ENCODE measurements at regions not wholly inside any gene's neighbourhood (a gene's known extent, or its start where the extent isn't known, plus 50 kb on each side); places are given as distances from the start of the nearest gene placed in this dataset.

- TF ChIP-seq POLR2A (IDR thresholded peaks at IDR 0.05; ENCODE audit: low read length) (no peak), GATA1 (IDR thresholded peaks at IDR 0.05; ENCODE audit: low read depth, low read length) (no peak)
These were observed 474.2 kb upstream of the FANCL start for GRCh38 chr2:58715344-58715743.
